Glutamatergic neuron (in vitro differentiated cells): ENCODE measurements at regions not wholly inside any gene's neighbourhood (a gene's known extent, or its start where the extent isn't known, plus 50 kb on each side); places are given as distances from the start of the nearest gene placed in this dataset.

Experiments used
- DNase-seq: peaks from one replicate; pipeline ENCODE4 v3.0.0; 2022
- H3K27ac Mint-ChIP-seq: one replicate; pipeline ENCODE4 v1.8.0; 2020; ENCODE audit warnings: mild to moderate bottlenecking, mixed read lengths, inconsistent platforms; ENCODE audit not compliant: unreplicated experiment
- H3K27me3 Mint-ChIP-seq: one replicate; pipeline ENCODE4 v1.8.0; 2020; ENCODE audit warnings: mild to moderate bottlenecking, moderate library complexity, mixed read lengths, inconsistent platforms; ENCODE audit not compliant: unreplicated experiment
- H3K36me3 Mint-ChIP-seq: one replicate; pipeline ENCODE4 v1.8.0; 2020; ENCODE audit warnings: mild to moderate bottlenecking, mixed read lengths, inconsistent platforms; ENCODE audit not compliant: unreplicated experiment
- H3K4me1 Mint-ChIP-seq: one replicate; pipeline ENCODE4 v1.8.0; 2020; ENCODE audit warnings: mild to moderate bottlenecking, low read depth, mixed read lengths, inconsistent platforms; ENCODE audit not compliant: unreplicated experiment
- H3K4me3 Mint-ChIP-seq: one replicate; pipeline ENCODE4 v1.8.0; 2020; ENCODE audit warnings: mild to moderate bottlenecking, mixed read lengths, inconsistent platforms; ENCODE audit not compliant: unreplicated experiment
- H3K9me3 Mint-ChIP-seq: one replicate; pipeline ENCODE4 v1.8.0; 2020; ENCODE audit warnings: mild to moderate bottlenecking, moderate library complexity, mixed read lengths, inconsistent platforms; ENCODE audit not compliant: unreplicated experiment
- CTCF ChIP-seq: fragments of 200-600 bp; sonication (generic); IDR thresholded peaks from one replicate; pipeline ENCODE4 v1.5.0; 2021; ENCODE audit not compliant: partially characterized antibody, unreplicated experiment

GRCh38 chr1:188706742-188707141, 1770.9 kb downstream of the BRINP3 start:
- no peak overlapping the region for H3K27ac Mint-ChIP-seq
- H3K4me1 Mint-ChIP-seq = peaks cover 2% of the 10 kb centered on the region
- DNase-seq = no peak
- H3K4me3 Mint-ChIP-seq = no peak overlapping the region
- no peak for TF ChIP-seq CTCF
- peaks cover 5% of the 10 kb centered on the region for H3K36me3 Mint-ChIP-seq
- H3K9me3 Mint-ChIP-seq = no peaks in the 10 kb centered on the region
- H3K27me3 Mint-ChIP-seq = no peaks in the 10 kb centered on the region

GRCh38 chr1:188708795-188709535, 1768.7 kb downstream of the BRINP3 start:
- Mint-ChIP-seq H3K27ac (peak overlapping the region; percentile 48), H3K4me1 (peaks cover 2% of the 10 kb centered on the region), H3K9me3 (no peaks in the 10 kb centered on the region), H3K4me3 (no peak overlapping the region), H3K36me3 (no peaks in the 10 kb centered on the region), H3K27me3 (no peaks in the 10 kb centered on the region)
- DNase-seq = no peak
- TF ChIP-seq CTCF = no peak

- no peak for TF ChIP-seq CTCF
- no peak for DNase-seq
- no peaks in the 10 kb centered on the region for H3K27me3 Mint-ChIP-seq
- no peaks in the 10 kb centered on the region for H3K9me3 Mint-ChIP-seq
- no peak overlapping the region for H3K4me3 Mint-ChIP-seq
- no peaks in the 10 kb centered on the region for H3K36me3 Mint-ChIP-seq
- H3K27ac Mint-ChIP-seq = no peak overlapping the region
- no peaks in the 10 kb centered on the region for H3K4me1 Mint-ChIP-seq
These were observed 1762.1 kb downstream of the BRINP3 start for GRCh38 chr1:188715566-188715965.

- Mint-ChIP-seq H3K36me3 (no peaks in the 10 kb centered on the region), H3K4me1 (no peaks in the 10 kb centered on the region), H3K4me3 (no peak overlapping the region), H3K9me3 (no peaks in the 10 kb centered on the region), H3K27ac (no peak overlapping the region), H3K27me3 (no peaks in the 10 kb centered on the region)
- DNase-seq = no peak
- no peak for TF ChIP-seq CTCF
These were observed 1757.9 kb downstream of the BRINP3 start for GRCh38 chr1:188719735-188720134.

GRCh38 chr1:188723332-188724020, 1754.2 kb downstream of the BRINP3 start:
- Mint-ChIP-seq H3K36me3 (no peaks in the 10 kb centered on the region), H3K27ac (no peak overlapping the region), H3K27me3 (no peaks in the 10 kb centered on the region), H3K4me1 (no peaks in the 10 kb centered on the region), H3K4me3 (no peak overlapping the region), H3K9me3 (no peaks in the 10 kb centered on the region)
- no peak for DNase-seq
- no peak for TF ChIP-seq CTCF
